Fibroblast of the aortic adventitia (primary cell): ENCODE measurements at regions not wholly inside any gene's neighbourhood (a gene's known extent, or its start where the extent isn't known, plus 50 kb on each side); places are given as distances from the start of the nearest gene placed in this dataset.
"Not testable (repeated sequence)": the region's sequence is repeated elsewhere in the genome, so short reads cannot be mapped to it uniquely, and the experiment has no call there.

Source experiments
- DNase-seq: peaks from one replicate; pipeline ENCODE4 v3.0.0-alpha.2; 2010; ENCODE audit warnings: low read depth
- H3K4me3 ChIP-seq: 2 replicates; pipeline ENCODE4 v1.5.1; 2011; ENCODE audit warnings: low read depth, mild to moderate bottlenecking, control low read depth, low read length, moderate library complexity
- TF ChIP-seq, protein P1 (sequence below): IDR thresholded peaks from 2 replicates; pipeline ENCODE4 v1.5.1; 2011; ENCODE audit warnings: mild to moderate bottlenecking, low read length, control low read depth, inconsistent platforms; ENCODE audit not compliant: insufficient read depth

DNA sequence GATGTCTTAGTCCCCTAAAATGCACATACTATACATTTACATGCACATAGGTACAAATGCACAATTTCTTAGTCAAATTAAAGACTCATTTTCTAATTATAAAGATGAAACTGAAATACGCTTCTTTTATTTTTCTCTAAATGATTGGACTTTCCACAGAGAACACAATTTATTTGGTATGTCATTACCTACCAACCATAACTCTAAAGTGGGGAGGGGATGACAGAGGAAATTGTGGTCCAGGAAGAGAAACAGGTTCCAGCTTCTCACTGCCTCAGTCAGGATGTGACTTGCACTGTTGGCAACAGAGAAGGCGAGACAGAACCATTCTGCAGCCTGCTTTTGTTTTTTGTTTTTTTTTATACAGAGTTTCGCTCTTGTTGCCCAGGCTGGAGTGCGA is 1189.2 kb downstream of the PLA2G4A start:
- TF ChIP-seq, protein P1, sequence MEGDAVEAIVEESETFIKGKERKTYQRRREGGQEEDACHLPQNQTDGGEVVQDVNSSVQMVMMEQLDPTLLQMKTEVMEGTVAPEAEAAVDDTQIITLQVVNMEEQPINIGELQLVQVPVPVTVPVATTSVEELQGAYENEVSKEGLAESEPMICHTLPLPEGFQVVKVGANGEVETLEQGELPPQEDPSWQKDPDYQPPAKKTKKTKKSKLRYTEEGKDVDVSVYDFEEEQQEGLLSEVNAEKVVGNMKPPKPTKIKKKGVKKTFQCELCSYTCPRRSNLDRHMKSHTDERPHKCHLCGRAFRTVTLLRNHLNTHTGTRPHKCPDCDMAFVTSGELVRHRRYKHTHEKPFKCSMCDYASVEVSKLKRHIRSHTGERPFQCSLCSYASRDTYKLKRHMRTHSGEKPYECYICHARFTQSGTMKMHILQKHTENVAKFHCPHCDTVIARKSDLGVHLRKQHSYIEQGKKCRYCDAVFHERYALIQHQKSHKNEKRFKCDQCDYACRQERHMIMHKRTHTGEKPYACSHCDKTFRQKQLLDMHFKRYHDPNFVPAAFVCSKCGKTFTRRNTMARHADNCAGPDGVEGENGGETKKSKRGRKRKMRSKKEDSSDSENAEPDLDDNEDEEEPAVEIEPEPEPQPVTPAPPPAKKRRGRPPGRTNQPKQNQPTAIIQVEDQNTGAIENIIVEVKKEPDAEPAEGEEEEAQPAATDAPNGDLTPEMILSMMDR: no peak
- H3K4me3 ChIP-seq: no peak overlapping the region
- no peak for DNase-seq

DNA sequence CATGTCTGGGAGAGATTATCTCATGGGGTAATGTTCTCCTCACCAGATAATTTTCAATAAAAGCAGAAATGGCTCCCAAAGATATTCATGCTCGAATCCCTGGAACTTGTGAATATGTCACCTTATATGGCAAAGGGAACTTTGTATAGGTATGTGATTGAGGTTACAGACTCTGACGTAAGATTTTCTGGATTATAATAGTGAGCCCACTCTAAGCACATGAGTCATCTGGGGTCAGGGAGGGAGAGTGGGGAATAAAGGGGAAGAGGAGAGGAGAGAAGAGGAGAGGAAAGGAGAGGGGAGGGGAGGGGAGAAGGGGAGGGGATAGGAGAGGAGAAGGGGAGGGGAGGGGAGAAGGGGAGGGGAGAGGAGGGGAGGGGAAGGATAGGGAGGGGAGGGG is 1193.9 kb downstream of the PLA2G4A start:
- TF ChIP-seq, protein P1: no peak
- no peak for DNase-seq

DNA sequence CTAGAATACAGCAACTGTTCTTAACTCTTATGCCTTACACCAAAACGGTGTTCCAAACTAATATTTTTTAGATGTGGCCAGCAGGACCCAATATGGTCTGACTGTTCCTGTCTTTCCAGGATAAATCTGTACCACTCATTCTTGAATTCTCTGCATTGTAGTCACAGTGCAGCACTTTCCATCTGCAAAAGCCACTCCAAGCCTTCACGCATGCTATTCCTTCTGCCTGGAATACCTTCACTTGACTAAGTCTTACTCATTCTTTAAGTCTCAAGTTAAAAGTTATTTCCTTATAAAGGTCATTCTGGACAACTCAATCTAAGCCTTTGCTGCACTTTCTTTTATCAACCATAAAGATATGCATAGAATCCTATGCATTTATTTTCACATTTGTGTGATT is 1194.5 kb downstream of the PLA2G4A start:
- DNase-seq: no peak
- TF ChIP-seq, protein P1: no peak
- H3K4me3 ChIP-seq: no peak overlapping the region

More for the DNA sequence above, 1193.9 kb downstream of the PLA2G4A start:
- H3K4me3 ChIP-seq: no peak overlapping the region

DNA sequence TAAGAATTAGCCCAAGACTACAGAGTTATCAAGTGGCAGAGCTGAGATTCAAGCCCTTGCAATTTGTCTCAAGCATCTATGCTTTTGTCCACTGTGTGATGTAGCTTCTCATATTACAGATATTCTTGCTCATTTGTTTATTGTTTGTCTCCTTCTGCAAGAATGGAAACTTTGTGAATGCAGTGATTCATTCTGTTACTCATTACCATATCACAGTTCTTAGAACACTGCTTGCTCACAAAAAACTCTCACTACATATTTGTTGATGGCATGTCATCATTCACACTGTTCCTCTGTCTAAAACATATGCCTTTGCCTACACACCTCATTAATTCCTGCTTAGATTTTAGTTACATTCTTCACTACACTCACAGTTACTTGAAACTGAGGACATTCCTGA is 1198.9 kb downstream of the PLA2G4A start:
- TF ChIP-seq, protein P1: no peak
- no peak overlapping the region for H3K4me3 ChIP-seq
- peak; percentile 7 for DNase-seq

DNA sequence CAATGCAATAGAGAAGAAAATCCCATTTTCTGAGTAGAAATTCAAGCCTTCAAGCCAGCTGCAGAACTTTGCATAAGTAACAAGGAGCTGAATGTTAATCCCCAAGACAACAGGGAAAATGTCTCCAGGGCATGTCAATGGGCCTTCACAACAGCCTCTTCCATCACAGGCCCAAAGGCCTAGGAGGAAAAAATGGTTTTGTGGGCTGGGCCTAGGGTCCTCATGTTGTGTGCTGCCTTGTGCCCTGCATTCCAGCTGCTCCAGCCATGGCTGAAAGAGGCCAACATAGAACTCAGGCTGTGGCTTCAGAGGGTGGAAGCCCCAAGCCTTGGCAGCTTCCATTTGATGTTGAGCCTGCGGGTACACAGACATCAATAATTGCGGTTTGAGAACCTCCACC is 1208.8 kb downstream of the PLA2G4A start:
- not testable (repeated sequence) for H3K4me3 ChIP-seq, DNase-seq

DNA sequence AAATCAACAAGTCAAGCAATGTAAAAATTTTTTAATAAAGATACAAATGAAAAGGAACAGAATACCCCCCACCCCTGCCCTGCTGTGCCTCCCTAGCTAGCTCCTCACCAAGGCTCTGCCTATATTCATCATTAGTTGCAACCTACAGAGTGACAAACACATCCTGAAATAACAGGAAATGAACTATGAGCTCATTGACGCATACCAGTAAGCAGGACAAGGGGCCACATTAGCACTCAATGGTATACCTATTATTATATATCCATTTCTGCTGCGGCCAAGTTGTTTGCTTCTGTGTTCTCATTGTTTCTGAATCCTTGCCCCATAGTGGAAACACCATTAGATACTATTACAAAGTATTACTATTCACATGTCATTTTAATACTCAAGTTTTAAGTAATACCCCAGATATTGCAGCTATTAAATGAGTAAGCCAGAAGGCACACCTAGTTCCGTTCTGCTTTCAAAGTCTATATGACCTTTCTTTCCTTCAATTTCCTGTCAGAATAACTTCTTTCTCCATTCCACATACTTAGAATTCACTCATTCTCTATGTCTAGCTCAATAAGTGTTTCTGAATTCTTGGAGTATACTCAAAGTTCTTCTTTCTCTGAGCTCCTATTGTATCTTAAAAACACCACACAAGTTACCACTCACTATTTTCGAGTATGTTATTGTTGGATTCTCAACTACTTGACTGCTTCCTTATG is 1214.9 kb downstream of the PLA2G4A start:
- no peak for DNase-seq
- TF ChIP-seq, protein P1: no peak
- H3K4me3 ChIP-seq: no peak overlapping the region

DNA sequence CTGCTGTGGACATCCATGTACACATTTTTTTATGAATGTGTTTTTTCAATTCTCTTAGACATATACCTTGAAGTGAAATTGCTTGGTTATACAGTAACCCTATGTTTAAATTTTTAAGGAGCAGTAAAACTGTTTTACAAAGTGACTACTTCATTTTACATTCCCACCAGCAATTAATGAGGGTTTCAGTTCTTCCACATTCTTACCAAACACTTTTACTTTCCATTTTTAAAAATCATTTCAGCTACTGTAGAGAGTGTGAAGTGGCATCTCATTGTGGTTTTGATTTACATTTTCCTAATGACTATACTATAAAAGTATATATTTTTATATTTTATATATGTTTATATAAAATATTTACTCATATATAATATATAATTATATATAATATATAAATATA is 1221.5 kb downstream of the PLA2G4A start:
- TF ChIP-seq, protein P1: no peak

More for the DNA sequence above, 1221.5 kb downstream of the PLA2G4A start:
- no peak for DNase-seq
- H3K4me3 ChIP-seq: no peak overlapping the region
